Posterior vena cava (tissue), 2 donors: ENCODE measurements at regions not wholly inside any gene's neighbourhood (a gene's known extent, or its start where the extent isn't known, plus 50 kb on each side); places are given as distances from the start of the nearest gene placed in this dataset.

Experiments used
- DNase-seq: peaks from one replicate; pipeline ENCODE4 v3.0.0-alpha.2; 2020; ENCODE audit warnings: low spot score
- intact Hi-C, 2 donors: fragments of 100-400 bp; cut with DNase I; formaldehyde crosslinking; loops; one replicate each; pipeline versions ENCODE4 v1.14.1 to v1.14.2; 2022 to 2023
- donor health status: DM: yes; HTN: yes; CAD: no.
- donor health status: DM: yes; HTN: yes; CAD: no.

DNA sequence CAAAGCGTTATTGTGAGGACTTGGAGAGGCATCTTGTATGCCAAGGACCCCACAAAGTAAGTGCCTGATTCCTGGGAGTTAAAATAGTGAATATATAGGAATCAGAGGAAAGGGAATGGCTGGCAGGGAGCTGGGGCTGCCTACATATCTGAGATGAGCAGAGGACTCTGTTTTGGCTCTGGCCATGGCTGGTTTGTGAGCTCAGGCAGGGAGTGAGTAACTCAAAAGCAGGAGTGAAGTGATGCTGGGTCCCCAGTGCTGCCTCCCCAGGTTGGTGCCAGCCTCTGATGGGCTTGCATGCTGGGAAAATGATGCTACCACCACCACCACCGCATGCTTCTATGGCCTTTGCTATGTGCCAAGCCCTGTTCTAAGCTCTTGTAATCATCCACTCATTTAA lies 246.0 kb upstream of the MVB12B start:
- intact Hi-C loops: no loop called here
- DNase-seq: no peak

DNA sequence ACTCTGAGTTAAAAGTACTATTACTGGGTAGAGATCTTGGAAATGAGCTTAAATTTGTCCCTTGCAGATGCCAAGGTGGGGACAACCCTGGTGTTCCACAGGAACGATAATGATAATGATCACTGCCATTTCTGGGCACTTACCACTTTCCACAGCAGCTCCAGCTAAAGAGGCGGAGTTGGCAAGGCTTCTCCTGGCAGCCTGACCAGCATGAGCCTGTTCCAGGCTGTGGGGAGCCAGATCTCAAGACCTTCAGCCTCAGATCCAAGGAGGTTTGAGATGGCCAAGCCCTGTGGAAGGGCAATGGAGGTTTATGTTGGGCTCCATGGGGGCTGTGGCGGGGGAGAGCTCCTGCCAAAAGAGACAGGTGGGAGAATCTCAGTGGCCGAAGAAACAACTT lies 244.9 kb upstream of the MVB12B start:
- intact Hi-C loops: no loop called here
- DNase-seq: no peak

DNA sequence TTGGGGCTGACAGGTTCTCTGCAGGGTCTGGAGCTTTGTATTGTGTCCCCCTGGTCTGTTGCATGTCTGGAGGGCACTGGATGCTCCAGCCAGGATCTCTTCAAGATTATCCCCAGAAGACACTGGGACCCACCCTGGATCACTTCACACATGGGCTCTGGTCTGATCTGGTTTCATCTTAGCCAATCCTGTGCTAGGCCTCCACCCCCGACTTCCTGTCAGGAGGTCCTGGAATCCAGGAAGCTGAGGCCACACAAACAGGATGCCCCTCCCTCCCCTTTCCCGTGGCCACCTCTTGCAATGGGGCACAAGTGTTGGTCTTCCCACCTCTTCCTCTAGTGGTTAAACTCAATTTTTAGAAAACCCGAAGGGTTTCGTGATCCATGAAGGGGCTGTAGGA lies 242.6 kb upstream of the MVB12B start:
- no peak for DNase-seq
- intact Hi-C loops: no loop called here

DNA sequence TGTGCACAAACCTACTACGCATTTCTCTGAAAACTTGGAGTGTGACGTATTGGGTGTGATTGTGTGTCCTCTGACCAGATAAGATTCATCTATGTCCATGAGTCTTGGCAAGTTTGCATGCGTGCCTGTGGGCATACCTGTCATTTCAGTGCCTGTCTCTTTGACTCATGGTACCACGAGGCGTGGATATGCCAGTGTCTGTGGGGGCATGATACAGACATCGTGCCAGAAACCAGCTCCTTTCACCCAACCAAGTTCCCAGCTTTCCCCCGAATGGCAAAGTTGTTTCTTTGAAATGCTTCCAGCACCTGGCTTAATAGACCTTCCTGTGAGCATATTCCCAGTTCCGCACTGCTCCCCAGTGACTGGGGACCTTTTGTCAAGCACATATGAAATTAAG lies 241.9 kb upstream of the MVB12B start:
- no peak for DNase-seq
- intact Hi-C loops: no loop called here

DNA sequence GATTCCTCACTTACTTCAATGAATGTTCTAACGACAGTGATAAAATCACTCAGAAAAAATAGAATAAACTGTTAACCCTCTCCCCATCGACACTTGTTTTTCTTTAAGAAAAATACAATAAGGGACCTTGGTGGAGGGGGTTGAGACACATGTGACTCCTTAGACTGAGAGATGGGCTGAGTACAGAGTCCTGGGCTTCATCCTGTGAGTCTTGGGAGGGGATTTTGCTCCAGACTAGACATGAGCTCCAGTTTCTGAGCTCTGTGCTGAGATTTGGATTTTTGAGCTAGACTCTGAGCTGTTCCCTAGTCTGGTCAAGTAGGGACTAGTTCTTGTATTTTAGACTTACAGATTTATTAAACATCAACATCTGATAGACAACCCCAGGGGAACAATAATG lies 241.5 kb upstream of the MVB12B start:
- intact Hi-C loops: no loop called here
- DNase-seq: no peak

DNA sequence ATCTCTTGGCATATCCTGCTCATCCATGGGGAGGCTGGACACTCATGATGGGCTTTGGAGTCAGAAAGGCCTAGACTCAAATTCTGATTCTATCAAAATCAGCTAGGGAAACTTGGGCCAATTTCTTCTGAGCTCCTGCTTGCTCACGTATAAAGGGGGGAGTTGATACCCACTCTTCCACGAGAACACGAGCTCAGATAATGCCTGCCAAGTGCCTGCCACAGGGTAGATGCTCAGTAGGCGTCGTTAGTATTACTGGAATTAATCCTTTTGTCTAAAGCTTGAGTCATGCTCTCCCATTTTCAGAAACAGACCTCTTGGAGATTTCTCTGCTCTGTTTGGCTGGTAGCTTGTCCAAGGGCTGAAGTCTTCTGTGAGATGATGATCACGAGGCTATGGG lies 238.3 kb upstream of the MVB12B start:
- intact Hi-C loops: no loop called here
- no peak for DNase-seq

DNA sequence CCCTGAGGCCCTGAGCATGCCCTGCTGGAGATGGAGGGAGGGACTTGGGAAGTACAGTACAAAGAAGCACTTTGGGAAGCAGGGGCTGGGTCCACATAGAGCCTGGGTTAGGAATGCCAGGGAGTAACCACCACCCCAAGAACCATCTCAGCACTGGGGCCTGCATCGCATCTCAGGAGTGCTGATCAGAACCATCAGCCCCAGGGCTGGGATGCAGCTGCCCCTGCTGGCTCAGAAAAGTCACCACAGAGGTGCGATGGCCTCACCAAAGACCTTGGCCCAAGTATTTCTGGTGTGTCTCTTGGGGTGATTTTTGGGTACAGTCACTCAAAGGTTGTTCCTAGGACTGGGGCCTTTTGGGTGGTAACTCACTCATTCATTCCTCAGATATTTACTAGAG lies 236.8 kb upstream of the MVB12B start:
- intact Hi-C loops: no loop called here

DNA sequence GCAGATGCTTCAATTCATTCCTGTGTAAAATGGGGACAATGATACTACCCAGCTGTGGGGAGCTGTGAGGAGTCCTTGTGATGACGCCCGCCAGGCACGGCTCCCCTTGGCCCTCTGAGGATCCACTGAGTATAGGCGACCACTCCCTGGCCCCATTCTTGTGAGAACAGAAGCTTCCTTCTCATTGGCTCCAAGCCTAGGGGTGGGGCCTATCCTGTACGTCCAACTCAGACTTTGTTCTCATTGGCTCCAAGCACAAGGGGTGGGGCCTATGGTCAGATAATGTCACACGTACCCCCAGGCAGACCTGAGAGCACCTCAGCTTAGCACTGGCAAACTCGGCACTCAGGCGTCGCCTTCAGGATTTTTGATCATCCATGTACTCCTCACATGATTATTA lies 232.9 kb upstream of the MVB12B start:
- no peak for DNase-seq
- intact Hi-C loops: no loop called here

More for the DNA sequence above, 236.8 kb upstream of the MVB12B start:
- DNase-seq: no peak

DNA sequence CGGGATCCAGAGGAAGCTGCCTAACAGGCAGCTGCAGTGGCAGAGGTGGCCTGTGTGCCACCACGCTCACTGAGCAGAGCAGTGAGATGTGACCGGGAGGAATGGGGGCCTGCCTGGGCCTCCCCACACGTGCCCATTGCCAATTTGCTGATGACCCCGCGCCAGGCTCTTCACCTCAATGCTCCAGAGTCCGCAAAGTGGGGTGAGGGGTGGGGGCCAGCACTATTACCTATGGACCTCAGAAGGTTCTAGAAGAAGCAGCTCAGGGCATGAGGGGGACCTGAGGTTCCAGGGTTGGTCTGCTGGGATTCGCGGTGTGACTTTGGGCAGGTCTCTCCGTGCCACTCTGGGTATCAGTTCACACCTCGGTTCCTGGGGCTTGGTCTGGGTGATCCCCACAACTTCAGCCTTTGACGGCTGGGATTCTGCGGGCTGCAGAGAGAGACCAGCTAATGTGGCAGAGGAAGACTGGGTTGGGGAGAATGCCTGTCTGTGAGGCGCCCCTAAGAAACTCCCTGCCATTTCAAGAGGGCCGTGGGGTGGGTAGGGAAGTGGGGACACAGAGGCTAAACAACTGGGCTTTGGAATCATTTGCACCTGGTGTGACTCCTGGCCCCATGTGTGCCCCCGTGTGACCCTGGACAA lies 231.0 kb upstream of the MVB12B start:
- no peak for DNase-seq

DNA sequence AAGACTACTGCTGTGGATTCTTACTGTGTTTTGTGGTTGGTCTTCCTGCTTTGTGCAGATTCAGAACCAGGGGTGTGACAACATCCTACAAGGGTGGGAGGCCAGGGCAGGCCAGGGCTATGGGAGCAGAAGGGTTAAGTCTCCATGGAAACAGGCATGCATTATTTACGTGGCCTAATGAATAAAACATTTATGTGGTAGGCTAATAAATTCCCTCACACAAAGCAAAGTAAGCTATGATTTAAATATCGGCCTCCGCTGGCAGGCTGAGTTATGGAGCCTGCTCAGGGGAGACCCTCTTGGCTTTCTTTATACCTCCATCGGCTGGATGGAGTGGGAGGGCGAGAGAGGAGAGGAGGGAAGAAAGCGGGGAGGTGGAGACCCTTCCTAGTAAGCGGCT lies 230.3 kb upstream of the MVB12B start:
- intact Hi-C loops: no loop called here
- no peak for DNase-seq

More for the DNA sequence above, 231.0 kb upstream of the MVB12B start:
- intact Hi-C loops: no loop called here

DNA sequence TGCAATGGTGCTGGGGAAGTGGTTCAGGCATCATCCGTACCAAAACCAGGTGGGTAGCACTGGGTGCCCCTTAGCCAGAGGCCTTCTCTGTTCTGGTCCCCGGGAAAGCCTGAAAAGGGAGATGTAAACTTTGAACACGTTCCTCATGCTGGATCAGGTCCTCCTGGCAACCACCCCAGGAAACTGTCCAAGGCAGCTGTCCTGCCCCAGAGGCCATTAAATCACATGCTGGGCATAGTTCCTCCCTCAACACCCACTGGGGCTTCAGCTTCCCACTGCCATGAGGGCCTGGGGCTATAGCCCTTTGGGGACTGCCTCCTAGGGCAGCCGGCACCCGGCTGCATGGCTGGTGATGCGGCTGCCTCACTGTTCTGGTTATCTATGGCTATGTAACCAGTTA lies 228.9 kb upstream of the MVB12B start:
- intact Hi-C loops: no loop called here
- no peak for DNase-seq

DNA sequence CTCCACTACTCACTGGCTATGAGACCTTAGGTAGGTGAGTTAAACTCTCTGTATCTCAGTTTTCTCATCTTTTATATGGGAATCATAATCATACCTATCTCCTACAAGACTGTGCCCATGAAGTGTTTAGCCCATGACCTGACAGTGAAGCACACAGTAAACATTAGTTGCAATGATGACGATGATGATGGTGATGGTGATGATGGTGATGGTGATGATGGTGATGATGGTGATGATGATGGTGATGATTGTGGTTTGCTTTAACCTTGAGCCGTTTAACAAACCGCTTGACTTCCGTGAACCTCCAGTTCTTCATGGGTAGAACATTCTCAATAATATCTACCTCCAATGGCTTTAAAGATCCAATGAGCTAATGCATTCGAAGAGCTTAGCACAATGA lies 220.2 kb upstream of the MVB12B start:
- DNase-seq: peak; percentile 3
- intact Hi-C loops: no loop called here

DNA sequence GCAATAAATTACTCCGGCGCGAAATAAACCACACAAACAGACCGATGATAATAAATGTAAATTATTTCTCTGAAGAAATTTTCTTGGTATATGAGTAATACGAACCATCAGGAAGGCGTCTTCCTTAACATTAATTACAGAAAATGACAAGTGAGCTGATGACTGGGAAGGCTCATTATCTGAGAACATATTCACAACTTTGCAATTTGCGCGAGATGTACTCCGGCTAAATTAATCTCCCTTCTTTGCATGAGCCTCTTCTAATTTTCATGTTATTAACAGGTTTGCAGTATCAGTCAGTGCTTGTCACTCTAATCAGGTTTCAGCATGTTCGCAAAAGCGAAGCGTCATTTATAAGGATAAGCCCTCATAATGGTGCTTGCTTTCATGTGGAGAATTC lies 218.9 kb upstream of the MVB12B start:
- intact Hi-C loops: no loop called here
- no peak for DNase-seq

DNA sequence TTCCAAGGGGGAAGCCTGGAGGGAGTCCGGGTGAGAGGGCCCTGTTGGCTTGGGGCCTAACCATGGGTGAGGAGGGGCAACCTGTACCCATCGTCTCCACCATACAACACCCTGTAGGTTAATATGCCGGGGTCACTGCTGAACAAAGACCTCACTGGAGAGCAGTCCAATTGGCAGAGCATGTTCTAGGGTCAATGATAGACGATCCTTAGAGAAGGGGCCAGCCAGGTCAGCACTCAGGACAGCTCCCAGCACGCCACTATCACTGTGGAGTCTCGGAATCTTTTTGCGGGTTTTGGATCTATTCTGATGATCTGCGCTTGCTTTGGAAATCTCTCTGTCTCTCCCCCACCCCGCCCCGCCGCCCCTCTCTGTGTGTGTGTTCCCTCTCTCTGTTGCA lies 218.4 kb upstream of the MVB12B start:
- intact Hi-C loops: no loop called here
- DNase-seq: peak; percentile 34

DNA sequence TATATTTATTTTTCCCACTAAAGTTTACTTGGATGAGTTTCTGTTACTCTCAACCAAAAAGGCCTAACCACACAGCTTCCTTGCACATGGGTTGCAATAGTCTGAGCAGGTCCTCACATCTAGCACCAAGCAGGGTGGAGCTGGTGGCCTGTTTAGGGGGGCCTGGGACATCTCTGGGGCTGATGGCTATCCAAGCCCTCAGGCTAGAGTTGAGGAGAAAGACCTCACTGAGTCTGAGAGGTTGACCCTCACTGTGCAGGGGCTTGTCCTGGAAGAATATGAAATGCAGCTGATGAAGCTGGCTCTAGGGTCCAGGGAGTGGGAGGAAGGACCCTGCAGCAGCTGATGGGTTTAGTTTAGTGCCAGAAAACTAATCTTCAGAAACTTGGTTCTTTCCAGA lies 217.1 kb upstream of the MVB12B start:
- intact Hi-C loops: no loop called here
- DNase-seq: peak; percentile 9

DNA sequence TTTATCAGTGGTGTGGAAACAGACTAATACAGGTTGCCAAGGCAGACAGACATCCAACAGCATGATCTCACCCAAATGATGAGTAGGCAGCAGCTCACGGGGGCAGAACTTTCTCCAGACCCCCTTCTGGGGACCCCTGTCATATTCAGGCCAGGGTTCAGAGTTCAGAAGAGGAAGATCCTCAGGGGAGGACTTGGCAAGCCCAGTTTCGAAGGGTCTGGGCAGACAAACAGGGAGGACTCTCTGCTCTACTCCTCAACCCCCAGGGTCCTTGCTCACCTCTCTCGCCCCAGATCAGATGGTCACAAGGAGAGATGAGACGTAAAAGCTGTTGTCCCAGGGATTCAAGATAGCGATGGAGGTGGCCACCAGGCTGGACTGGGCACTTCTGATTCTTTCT lies 215.1 kb upstream of the MVB12B start:
- DNase-seq: no peak
- intact Hi-C loops: no loop called here

DNA sequence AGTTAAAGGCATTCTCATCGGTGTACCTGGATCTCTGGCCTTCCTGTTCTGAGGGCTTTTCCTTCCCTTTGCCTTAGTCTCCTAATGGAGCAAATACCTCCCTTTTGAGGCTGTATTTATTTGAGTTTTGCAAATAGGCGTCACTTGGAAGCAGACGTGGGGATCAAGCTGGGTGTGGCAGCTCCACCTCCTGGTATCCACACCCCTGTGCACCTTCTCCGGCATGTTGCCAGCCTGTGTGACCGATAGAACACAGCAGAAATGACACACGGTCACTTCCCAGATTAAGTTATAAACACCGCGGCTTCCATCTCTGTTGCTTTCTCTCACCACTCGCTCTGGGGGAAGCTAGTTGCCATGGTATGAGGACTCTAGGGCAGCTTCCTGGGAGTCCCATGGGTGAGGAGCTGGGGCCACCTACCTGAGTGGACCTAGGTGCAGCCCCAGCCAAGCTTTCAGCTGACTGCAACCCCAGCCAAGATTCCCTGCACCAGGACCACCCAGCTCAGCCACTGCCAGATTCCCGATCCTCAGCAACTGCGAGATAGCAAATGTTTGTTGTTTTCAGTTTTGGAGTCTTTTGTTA lies 214.4 kb upstream of the MVB12B start:
- peak; percentile 20 for DNase-seq
- intact Hi-C loops: no loop called here

DNA sequence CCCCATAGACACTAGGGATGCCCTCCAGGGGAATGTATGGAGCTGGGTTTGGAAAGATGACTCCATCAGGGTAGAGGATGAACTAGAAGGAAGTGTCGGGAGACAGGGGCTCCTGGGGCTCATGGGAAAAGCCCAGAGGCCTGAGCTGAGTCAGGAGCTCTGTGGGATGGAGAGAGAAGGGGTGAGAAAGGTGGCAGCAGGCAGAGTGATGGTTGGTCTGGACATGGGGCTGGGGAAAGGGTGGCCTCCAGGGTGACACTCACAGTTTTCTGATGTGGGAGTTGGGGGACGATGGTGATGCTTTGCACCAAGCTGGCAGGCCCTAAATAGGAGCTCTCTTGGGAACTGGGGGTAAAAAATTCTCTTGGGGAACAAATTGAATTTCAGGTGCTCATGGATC lies 213.5 kb upstream of the MVB12B start:
- intact Hi-C loops: no loop called here
- DNase-seq: peak; percentile 60

DNA sequence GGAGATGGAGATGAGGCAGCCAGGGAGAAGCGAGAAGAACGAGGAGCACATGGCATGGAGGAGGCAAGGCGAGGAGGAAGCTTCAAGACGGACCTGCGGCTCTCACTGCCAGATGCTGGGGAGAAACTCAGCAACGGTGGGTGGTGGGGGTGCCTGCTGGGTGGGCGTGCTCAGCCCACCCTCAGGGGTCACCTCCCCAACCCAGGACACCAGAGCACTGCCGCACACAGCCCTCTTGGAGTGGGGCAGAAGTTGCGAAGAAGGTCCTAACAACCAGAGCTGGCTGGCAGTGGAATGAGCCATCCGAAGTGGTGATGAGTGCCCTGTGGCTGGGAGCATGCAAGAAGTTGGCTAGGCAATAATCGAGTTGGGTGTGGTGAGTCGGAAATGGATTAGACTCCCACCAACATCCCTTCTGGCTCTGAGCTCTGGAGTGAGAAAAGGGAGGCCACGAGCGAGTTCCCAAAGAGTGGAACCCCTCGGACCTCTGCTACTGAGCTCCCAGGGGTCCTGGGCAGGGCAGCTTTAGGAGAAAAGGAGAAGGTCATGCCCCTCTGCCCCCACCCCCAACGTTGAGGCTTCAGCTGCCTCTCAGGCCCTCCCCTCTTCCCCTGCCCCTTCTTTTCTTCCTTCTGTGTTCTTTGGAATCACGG lies 212.7 kb upstream of the MVB12B start:
- peak; percentile 41 for DNase-seq
- intact Hi-C loops: no loop called here

DNA sequence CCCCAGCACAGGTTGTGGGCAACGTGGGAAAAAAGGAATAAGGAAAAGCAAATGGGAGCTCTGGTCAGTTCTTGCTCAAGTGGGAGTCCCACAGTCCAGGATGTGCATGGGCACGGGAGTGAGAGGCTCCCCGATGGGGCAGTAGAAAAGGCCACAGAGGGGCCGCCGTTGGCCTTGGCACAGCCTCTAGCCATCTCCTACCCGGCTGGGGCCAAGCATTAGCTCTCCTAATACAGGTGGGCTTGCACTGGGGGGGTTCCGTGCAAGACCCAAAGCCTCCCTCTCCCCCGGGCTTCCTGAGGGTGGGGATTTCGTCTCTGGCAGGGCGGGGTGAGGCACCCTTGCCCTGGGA lies 212.2 kb upstream of the MVB12B start:
- intact Hi-C loops: no loop called here
- DNase-seq: peak; percentile 40

DNA sequence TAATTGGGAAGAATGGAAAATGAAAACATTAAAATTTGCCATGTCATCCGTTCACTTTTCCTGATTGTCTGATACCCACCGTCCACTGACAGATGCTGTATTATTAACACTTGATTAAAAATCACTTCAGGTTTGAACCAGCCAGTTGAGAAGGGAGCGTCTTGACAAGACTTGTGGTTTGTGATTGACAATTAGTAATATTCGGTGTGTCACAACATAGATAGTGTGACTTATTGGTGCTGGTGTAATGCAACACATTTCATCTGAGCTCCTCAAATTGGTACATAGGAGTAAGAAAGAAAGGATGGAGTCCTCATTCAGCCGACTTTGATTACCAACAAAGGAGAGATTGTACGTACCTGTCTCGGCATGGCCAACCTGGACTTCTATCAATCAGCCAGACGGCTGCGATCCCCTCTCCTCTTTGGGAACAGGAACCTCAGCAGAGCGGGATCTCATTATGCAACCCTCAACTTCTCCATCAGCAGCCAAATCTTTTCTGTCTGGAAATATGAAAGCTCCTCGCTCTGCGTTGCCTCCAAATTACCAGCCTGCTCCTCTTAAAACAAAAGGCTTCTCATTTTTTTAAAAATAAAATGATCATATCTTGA lies 211.7 kb upstream of the MVB12B start:
- intact Hi-C loops: no loop called here
- no peak for DNase-seq
